HCT116 (cell line): ENCODE measurements at regions not wholly inside any gene's neighbourhood (a gene's known extent, or its start where the extent isn't known, plus 50 kb on each side); places are given as distances from the start of the nearest gene placed in this dataset.

Source experiments
- ATAC-seq: fragments of 200-7000 bp; cut with Tn5 transposase; 2 replicates; pipeline ENCODE4 v1.9.1; 2020; ENCODE audit warnings: mild to moderate bottlenecking, moderate library complexity
- BruUV-seq: library from RNA; stranded (reverse); fragments of 400-500 nt; replicated peaks from 2 replicates; lab custom pipeline; 2021; lab: Mats Ljungman, UMichigan
- CTCF ChIA-PET: fragments of 300-600 bp; sonication (Branson Sonifier 250); formaldehyde crosslinking; loops from one replicate; lab custom pipeline; 2021; ENCODE audit warnings: antibody characterized with exemption; lab: Charles Lee
- POLR2A ChIA-PET: fragments of 300-600, 350-600 bp; sonication (Branson Sonifier 250); formaldehyde crosslinking; loops from one replicate; lab custom pipeline; 2021; ENCODE audit warnings: antibody characterized with exemption; lab: Charles Lee
- RAD21 ChIA-PET, 2 experiments: fragments of 300-600 bp; sonication (Branson Sonifier 250); formaldehyde crosslinking; loops; one replicate each; lab custom pipeline; 2023; ENCODE audit warnings: low total read pairs in 2 of 2; ENCODE audit not compliant: uncharacterized antibody in 2 of 2, unreplicated experiment in 2 of 2, low non-redundant PET in 1 of 2; lab: Charles Lee
- DNase-seq: peaks from one replicate; pipeline ENCODE4 v3.0.0-alpha.2; 2010; ENCODE audit warnings: low read depth, low spot score
- H2AFZ ChIP-seq: fragments of 200-600 bp; shearing (Covaris generic), sonication (generic); 2 replicates; pipeline ENCODE4 v1.6.1; 2017; ENCODE audit warnings: low read depth, mixed run types, mixed read lengths, antibody characterized with exemption, low read length; ENCODE audit not compliant: poor library complexity, severe bottlenecking
- H3K27ac ChIP-seq: 2 replicates; pipeline ENCODE4 v1.5.1; 2012; ENCODE audit warnings: low read depth, low read length
- H3K27me3 ChIP-seq: fragments of 200-600 bp; sonication (generic); 2 replicates; pipeline ENCODE4 v1.6.1; 2016; ENCODE audit warnings: mixed run types, low read length, mixed read lengths; ENCODE audit not compliant: insufficient read depth
- H3K36me3 ChIP-seq, 2 experiments: fragments of 200-500 bp in 1 of 2; fragments of 200-600 bp in 1 of 2; sonication (Bioruptor generic) in 1 of 2; sonication (generic) in 1 of 2; 2 replicates each; pipeline versions ENCODE4 v1.5.1 to v1.6.1; 2014 to 2016; ENCODE audit warnings: low read length in 2 of 2, inconsistent platforms in 1 of 2, mixed read lengths in 1 of 2, mixed run types in 1 of 2; ENCODE audit not compliant: insufficient read depth in 2 of 2, control insufficient read depth in 1 of 2
- H3K4me1 ChIP-seq, 2 experiments: fragments of 200-600 bp in 1 of 2; sonication (generic) in 1 of 2; 2 replicates each; pipeline versions ENCODE4 v1.5.1 to v1.6.1; 2012 to 2017; ENCODE audit warnings: low read length in 2 of 2, inconsistent platforms in 1 of 2, mild to moderate bottlenecking in 1 of 2, mixed read lengths in 1 of 2, mixed run types in 1 of 2, moderate library complexity in 1 of 2; ENCODE audit not compliant: insufficient read depth in 2 of 2, control insufficient read depth in 1 of 2
- H3K4me2 ChIP-seq: fragments of 200-600 bp; sonication (generic); 2 replicates; pipeline ENCODE4 v1.6.1; 2017; ENCODE audit warnings: mixed run types, low read length, mixed read lengths
- H3K4me3 ChIP-seq, 2 experiments: fragments of 200-600 bp in 1 of 2; sonication (generic) in 1 of 2; replicated peaks in 1 of 2; 2 replicates each; pipeline ENCODE4 v1.5.1; 2011 to 2016; ENCODE audit warnings: low read length in 2 of 2, control low read depth in 1 of 2, low read depth in 1 of 2, mild to moderate bottlenecking in 1 of 2, mixed read lengths in 1 of 2, mixed run types in 1 of 2
- H3K79me2 ChIP-seq: fragments of 200-600 bp; sonication (generic); 2 replicates; pipeline ENCODE4 v1.6.1; 2017; ENCODE audit warnings: mild to moderate bottlenecking, mixed run types, low read length, moderate library complexity, mixed read lengths; ENCODE audit not compliant: insufficient read depth
- H3K9ac ChIP-seq: fragments of 200-600 bp; sonication (generic); 2 replicates; pipeline ENCODE4 v1.6.1; 2016; ENCODE audit warnings: low read length, mixed read lengths
- H3K9me2 ChIP-seq: fragments of 200-600 bp; sonication (generic), shearing (Covaris generic); 2 replicates; pipeline ENCODE4 v1.6.1; 2017; ENCODE audit warnings: mixed run types, mild to moderate bottlenecking, moderate library complexity; ENCODE audit not compliant: insufficient read depth
- H3K9me3 ChIP-seq, 2 experiments: fragments of 200-500 bp in 1 of 2; fragments of 200-600 bp in 1 of 2; sonication (Bioruptor generic) in 1 of 2; sonication (generic) in 1 of 2; 2 replicates each; pipeline ENCODE4 v1.6.1; 2014 to 2017; ENCODE audit warnings: low read length in 2 of 2, mixed read lengths in 2 of 2, inconsistent platforms in 1 of 2, low read depth in 1 of 2, mild to moderate bottlenecking in 1 of 2, mixed run types in 1 of 2, moderate library complexity in 1 of 2; ENCODE audit not compliant: control insufficient read depth in 1 of 2, insufficient read depth in 1 of 2
- H4K20me1 ChIP-seq: fragments of 200-600 bp; sonication (generic), shearing (Covaris generic); 2 replicates; pipeline ENCODE4 v1.6.1; 2017; ENCODE audit warnings: mixed run types, mild to moderate bottlenecking, moderate library complexity; ENCODE audit not compliant: insufficient read depth
- CBX3 ChIP-seq: IDR thresholded peaks from 2 replicates; pipeline ENCODE4 v1.6.1; 2012; ENCODE audit warnings: low read depth
- CEBPB ChIP-seq: IDR thresholded peaks from 2 replicates; pipeline ENCODE4 v1.6.1; 2012; ENCODE audit warnings: low read depth
- ELF1 ChIP-seq: IDR thresholded peaks from 2 replicates; pipeline ENCODE4 v1.6.1; 2012; ENCODE audit warnings: low read depth, borderline replicate concordance
- EZH2 ChIP-seq: fragments of 200-600 bp; sonication (generic); IDR thresholded peaks from 2 replicates; pipeline ENCODE4 v1.6.1; 2017; ENCODE audit warnings: antibody characterized with exemption, mixed run types
- FOSL1 ChIP-seq: IDR thresholded peaks from 2 replicates; pipeline ENCODE4 v1.6.1; 2012; ENCODE audit warnings: low read depth
- JUND ChIP-seq: IDR thresholded peaks from 2 replicates; pipeline ENCODE4 v1.6.1; 2012
- POLR2AphosphoS5 ChIP-seq: IDR thresholded peaks from 2 replicates; pipeline ENCODE4 v1.6.1; 2011; ENCODE audit warnings: mild to moderate bottlenecking, low read depth, low read length, moderate library complexity
- SIN3A ChIP-seq: IDR thresholded peaks from 2 replicates; pipeline ENCODE4 v1.6.1; 2012; ENCODE audit warnings: low read depth
- SP1 ChIP-seq: IDR thresholded peaks from 2 replicates; pipeline ENCODE4 v1.6.1; 2012; ENCODE audit warnings: low read depth
- ZBTB33 ChIP-seq: IDR thresholded peaks from 2 replicates; pipeline ENCODE4 v1.6.1; 2011; ENCODE audit warnings: mild to moderate bottlenecking, low read length, moderate library complexity; ENCODE audit not compliant: insufficient replicate concordance; ENCODE audit errors: extremely low read depth
- intact Hi-C: fragments of 100-400 bp; cut with micrococcal nuclease; formaldehyde crosslinking; loops from 2 replicates; pipeline ENCODE4 v1.10.0; 2022
- TF ChIP-seq, protein P1 (sequence below): IDR thresholded peaks from 2 replicates; pipeline ENCODE4 v1.6.1; 2012; ENCODE audit warnings: low read depth
- TF ChIP-seq, protein P2 (sequence below): IDR thresholded peaks from 2 replicates; pipeline ENCODE4 v1.6.1; 2012
- TF ChIP-seq, protein P3 (sequence below): IDR thresholded peaks from 2 replicates; pipeline ENCODE4 v1.6.1; 2012

- ATAC-seq (no peak), DNase-seq (no peak)
- no peaks in the 10 kb centered on the region for H3K36me3 ChIP-seq
- TF ChIP-seq, protein P1, sequence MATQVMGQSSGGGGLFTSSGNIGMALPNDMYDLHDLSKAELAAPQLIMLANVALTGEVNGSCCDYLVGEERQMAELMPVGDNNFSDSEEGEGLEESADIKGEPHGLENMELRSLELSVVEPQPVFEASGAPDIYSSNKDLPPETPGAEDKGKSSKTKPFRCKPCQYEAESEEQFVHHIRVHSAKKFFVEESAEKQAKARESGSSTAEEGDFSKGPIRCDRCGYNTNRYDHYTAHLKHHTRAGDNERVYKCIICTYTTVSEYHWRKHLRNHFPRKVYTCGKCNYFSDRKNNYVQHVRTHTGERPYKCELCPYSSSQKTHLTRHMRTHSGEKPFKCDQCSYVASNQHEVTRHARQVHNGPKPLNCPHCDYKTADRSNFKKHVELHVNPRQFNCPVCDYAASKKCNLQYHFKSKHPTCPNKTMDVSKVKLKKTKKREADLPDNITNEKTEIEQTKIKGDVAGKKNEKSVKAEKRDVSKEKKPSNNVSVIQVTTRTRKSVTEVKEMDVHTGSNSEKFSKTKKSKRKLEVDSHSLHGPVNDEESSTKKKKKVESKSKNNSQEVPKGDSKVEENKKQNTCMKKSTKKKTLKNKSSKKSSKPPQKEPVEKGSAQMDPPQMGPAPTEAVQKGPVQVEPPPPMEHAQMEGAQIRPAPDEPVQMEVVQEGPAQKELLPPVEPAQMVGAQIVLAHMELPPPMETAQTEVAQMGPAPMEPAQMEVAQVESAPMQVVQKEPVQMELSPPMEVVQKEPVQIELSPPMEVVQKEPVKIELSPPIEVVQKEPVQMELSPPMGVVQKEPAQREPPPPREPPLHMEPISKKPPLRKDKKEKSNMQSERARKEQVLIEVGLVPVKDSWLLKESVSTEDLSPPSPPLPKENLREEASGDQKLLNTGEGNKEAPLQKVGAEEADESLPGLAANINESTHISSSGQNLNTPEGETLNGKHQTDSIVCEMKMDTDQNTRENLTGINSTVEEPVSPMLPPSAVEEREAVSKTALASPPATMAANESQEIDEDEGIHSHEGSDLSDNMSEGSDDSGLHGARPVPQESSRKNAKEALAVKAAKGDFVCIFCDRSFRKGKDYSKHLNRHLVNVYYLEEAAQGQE = no peak
- TF ChIP-seq, protein P2, sequence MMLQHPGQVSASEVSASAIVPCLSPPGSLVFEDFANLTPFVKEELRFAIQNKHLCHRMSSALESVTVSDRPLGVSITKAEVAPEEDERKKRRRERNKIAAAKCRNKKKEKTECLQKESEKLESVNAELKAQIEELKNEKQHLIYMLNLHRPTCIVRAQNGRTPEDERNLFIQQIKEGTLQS = no peak
- no peak for TF ChIP-seq ELF1
- TF ChIP-seq, protein P3, sequence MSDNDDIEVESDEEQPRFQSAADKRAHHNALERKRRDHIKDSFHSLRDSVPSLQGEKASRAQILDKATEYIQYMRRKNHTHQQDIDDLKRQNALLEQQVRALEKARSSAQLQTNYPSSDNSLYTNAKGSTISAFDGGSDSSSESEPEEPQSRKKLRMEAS = no peak
- TF ChIP-seq SIN3A = no peak
- no peak for TF ChIP-seq CEBPB
- H3K4me2 ChIP-seq = no peak overlapping the region
- H3K9me3 ChIP-seq = no peaks in the 10 kb centered on the region
- H3K27ac ChIP-seq = no peak overlapping the region
- no peaks in the 10 kb centered on the region for H3K9me2 ChIP-seq
- H3K27me3 ChIP-seq = no peaks in the 10 kb centered on the region
- intact Hi-C loops = no loop called here
- H3K4me1 ChIP-seq = no peaks in the 10 kb centered on the region
- CTCF ChIA-PET = no interaction called here
- H4K20me1 ChIP-seq = no peaks in the 10 kb centered on the region
- POLR2A ChIA-PET = no interaction called here
- no peak overlapping the region for H3K4me3 ChIP-seq
- H2AFZ ChIP-seq = no peak overlapping the region
- H3K79me2 ChIP-seq = no peaks in the 10 kb centered on the region
- RAD21 ChIA-PET = no interaction called here
- H3K9ac ChIP-seq = no peak overlapping the region
- no TSS peak for BruUV-seq
Observed at GRCh38 chr7:152489044-152489443, 53.2 kb upstream of the KMT2C start.

DNA sequence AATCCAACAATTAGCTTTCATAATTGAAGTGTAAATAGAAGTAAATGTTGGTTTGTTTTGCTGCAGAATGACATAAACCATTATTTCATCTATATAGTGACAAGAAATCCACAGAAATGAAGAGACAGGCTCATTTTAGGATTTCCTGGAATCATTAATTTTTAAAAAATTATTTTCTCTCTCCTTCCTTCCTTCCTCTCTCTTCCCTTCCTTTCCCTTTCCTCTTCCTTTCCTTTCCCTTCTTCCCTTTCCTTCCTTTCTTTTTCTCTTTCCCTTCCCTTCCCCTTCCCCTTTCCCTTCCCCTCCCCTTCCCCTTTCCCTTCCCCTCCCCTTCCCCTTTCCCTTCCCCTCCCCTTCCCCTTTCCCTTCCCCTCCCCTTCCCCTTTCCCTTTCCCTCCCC, 51.2 kb upstream of the KMT2C start:
- no peaks in the 10 kb centered on the region for H3K9me3 ChIP-seq
- no peak overlapping the region for H2AFZ ChIP-seq
- no peaks in the 10 kb centered on the region for H3K36me3 ChIP-seq
- POLR2A ChIA-PET = no interaction called here
- BruUV-seq = no TSS peak
- no peaks in the 10 kb centered on the region for H3K27me3 ChIP-seq
- RAD21 ChIA-PET = no interaction called here
- CTCF ChIA-PET = no interaction called here
- H3K27ac ChIP-seq = no peak overlapping the region
- H3K4me2 ChIP-seq = no peak overlapping the region
- H3K4me3 ChIP-seq = no peak overlapping the region
- no peak for ATAC-seq
- H3K79me2 ChIP-seq = no peaks in the 10 kb centered on the region
- TF ChIP-seq SP1 (no peak), EZH2 (no peak), ZBTB33 (no peak), CBX3 (no peak), POLR2AphosphoS5 (no peak), CEBPB (no peak), FOSL1 (no peak), JUND (no peak)
- TF ChIP-seq, protein P3 = no peak
- no peaks in the 10 kb centered on the region for H3K9me2 ChIP-seq
- H3K4me1 ChIP-seq = peaks cover 0 to under 1% of the 10 kb centered on the region in 2 experiments; a peak in 1 of 4 replicates
- no peak overlapping the region for H3K9ac ChIP-seq
- intact Hi-C loops = no loop called here
- no peaks in the 10 kb centered on the region for H4K20me1 ChIP-seq
- no peak for DNase-seq
